Keratinocyte (primary cell): ENCODE measurements at regions not wholly inside any gene's neighbourhood (a gene's known extent, or its start where the extent isn't known, plus 50 kb on each side); places are given as distances from the start of the nearest gene placed in this dataset.

ENCODE experiments used
- EZH2 ChIP-seq: IDR thresholded peaks from one replicate; pipeline ENCODE4 v1.6.1; 2012; ENCODE audit warnings: inconsistent platforms, mild to moderate bottlenecking, low read length, moderate library complexity
- TF ChIP-seq, protein P1 (sequence below), 3 experiments: IDR thresholded peaks in 1 of 3; conservative IDR thresholded peaks in 1 of 3; optimal IDR thresholded peaks in 1 of 3; 2 replicates in 2 of 3; 3 replicates in 1 of 3; pipeline versions ENCODE3 to v1.5.1; 2011; ENCODE audit warnings: low read length in 3 of 3, mild to moderate bottlenecking in 3 of 3, moderate library complexity in 2 of 3, control low read depth in 1 of 3, inconsistent platforms in 1 of 3; ENCODE audit not compliant: insufficient read depth in 2 of 3; ENCODE audit errors: extremely low read depth in 1 of 3

- TF ChIP-seq, protein P1, sequence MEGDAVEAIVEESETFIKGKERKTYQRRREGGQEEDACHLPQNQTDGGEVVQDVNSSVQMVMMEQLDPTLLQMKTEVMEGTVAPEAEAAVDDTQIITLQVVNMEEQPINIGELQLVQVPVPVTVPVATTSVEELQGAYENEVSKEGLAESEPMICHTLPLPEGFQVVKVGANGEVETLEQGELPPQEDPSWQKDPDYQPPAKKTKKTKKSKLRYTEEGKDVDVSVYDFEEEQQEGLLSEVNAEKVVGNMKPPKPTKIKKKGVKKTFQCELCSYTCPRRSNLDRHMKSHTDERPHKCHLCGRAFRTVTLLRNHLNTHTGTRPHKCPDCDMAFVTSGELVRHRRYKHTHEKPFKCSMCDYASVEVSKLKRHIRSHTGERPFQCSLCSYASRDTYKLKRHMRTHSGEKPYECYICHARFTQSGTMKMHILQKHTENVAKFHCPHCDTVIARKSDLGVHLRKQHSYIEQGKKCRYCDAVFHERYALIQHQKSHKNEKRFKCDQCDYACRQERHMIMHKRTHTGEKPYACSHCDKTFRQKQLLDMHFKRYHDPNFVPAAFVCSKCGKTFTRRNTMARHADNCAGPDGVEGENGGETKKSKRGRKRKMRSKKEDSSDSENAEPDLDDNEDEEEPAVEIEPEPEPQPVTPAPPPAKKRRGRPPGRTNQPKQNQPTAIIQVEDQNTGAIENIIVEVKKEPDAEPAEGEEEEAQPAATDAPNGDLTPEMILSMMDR (optimal IDR thresholded peaks at IDR 0.05 in 1 of 3, IDR thresholded peaks at IDR 0.05 in 1 of 3, conservative IDR thresholded peaks at IDR 0.05 in 1 of 3; ENCODE audit: extremely low read depth in 1 of 3, insufficient read depth in 2 of 3, low read length in 3 of 3) = no peak
- TF ChIP-seq EZH2 = no peak
Measured at GRCh38 chr14:38000340-38000739, 207.4 kb upstream of the SSTR1 start.
